Astrocyte (in vitro differentiated cells and primary cell): ENCODE measurements at regions not wholly inside any gene's neighbourhood (a gene's known extent, or its start where the extent isn't known, plus 50 kb on each side); places are given as distances from the start of the nearest gene placed in this dataset.

Source experiments
- EZH2 ChIP-seq: IDR thresholded peaks from 2 replicates; pipeline ENCODE4 v1.6.1; 2012; ENCODE audit warnings: mild to moderate bottlenecking, low read length, inconsistent platforms; ENCODE audit not compliant: insufficient read depth
- TF ChIP-seq, protein P1 (sequence below): IDR thresholded peaks from 2 replicates; pipeline ENCODE4 v1.5.1; 2011; ENCODE audit warnings: low read depth, mild to moderate bottlenecking, inconsistent platforms, low read length, moderate library complexity; ENCODE audit not compliant: insufficient read depth

DNA sequence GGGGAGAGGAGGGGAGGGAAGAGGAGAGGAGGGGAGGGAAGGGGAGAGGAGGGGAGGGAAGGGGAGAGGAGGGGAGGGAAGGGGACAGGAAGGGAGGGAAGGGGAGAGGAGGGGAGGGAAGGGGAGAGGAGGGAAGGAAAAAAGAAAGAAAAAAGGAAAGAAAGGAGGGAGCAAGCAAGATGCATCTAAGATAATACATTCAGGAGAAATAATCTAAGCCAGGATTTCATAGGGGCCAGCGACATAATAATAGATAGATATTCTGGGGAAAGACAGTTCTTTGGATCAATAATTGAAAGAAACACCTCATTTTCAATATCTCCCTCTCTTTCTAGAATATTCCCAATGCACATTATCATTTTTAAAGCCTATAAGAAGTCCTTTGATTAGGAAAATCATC lies 328.9 kb upstream of the ID2 start:
- TF ChIP-seq, protein P1, sequence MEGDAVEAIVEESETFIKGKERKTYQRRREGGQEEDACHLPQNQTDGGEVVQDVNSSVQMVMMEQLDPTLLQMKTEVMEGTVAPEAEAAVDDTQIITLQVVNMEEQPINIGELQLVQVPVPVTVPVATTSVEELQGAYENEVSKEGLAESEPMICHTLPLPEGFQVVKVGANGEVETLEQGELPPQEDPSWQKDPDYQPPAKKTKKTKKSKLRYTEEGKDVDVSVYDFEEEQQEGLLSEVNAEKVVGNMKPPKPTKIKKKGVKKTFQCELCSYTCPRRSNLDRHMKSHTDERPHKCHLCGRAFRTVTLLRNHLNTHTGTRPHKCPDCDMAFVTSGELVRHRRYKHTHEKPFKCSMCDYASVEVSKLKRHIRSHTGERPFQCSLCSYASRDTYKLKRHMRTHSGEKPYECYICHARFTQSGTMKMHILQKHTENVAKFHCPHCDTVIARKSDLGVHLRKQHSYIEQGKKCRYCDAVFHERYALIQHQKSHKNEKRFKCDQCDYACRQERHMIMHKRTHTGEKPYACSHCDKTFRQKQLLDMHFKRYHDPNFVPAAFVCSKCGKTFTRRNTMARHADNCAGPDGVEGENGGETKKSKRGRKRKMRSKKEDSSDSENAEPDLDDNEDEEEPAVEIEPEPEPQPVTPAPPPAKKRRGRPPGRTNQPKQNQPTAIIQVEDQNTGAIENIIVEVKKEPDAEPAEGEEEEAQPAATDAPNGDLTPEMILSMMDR, result no peak
- TF ChIP-seq EZH2, result no peak
